ENCODE measurements at regions not wholly inside any gene's neighbourhood (a gene's known extent, or its start where the extent isn't known, plus 50 kb on each side); places are given as distances from the start of the nearest gene placed in this dataset.
A peak's percentile ranks its signal among the peaks of the same experiment; 100 is the strongest.
"Not testable (repeated sequence)": the region's sequence is repeated elsewhere in the genome, so short reads cannot be mapped to it uniquely, and the experiment has no call there.

- H3K9ac ChIP-seq (ENCODE audit: insufficient read depth, low read length, poor library complexity, severe bottlenecking); H3K4me1 Mint-ChIP-seq; H3K4me2 ChIP-seq (replicated peaks; ENCODE audit: extremely low read depth, low read length, poor library complexity, severe bottlenecking); H3K27me3 Mint-ChIP-seq (ENCODE audit: low read depth in 3 of 3); H3K4me3 ChIP-seq (replicated peaks in 1 of 3; ENCODE audit: low read depth in 2 of 3, low read length in 3 of 3); H4K20me1 ChIP-seq (ENCODE audit: insufficient read depth, low read length); H3K36me3 ChIP-seq (replicated peaks in 1 of 2; ENCODE audit: control insufficient read depth in 1 of 2, insufficient read depth in 2 of 2, low read length in 2 of 2); H3K4me3 Mint-ChIP-seq; H3K27ac ChIP-seq (ENCODE audit: low read depth in 1 of 2, low read length in 2 of 2); H3K36me3 Mint-ChIP-seq; H3K27ac Mint-ChIP-seq; H3K79me2 ChIP-seq (ENCODE audit: insufficient read depth, low read length); intact Hi-C loops (cut with micrococcal nuclease); H3K9me3 ChIP-seq (replicated peaks in 1 of 2; ENCODE audit: control insufficient read depth in 1 of 2, insufficient read depth in 1 of 2, low read length in 2 of 2); H3K4me1 ChIP-seq (ENCODE audit: control insufficient read depth in 1 of 2, insufficient read depth in 2 of 2, low read length in 2 of 2); DNase-seq; H3K9me3 Mint-ChIP-seq; H3K27me3 ChIP-seq (ENCODE audit: control insufficient read depth in 2 of 2, insufficient read depth in 2 of 2, low read length in 2 of 2); H2AFZ ChIP-seq (ENCODE audit: insufficient read depth, low read depth, low read length, poor library complexity, severe bottlenecking): not testable (repeated sequence)
- no CpG with 5 or more reads among the region's 17 CpGs for WGBS (ENCODE audit: insufficient coverage)
These were observed 389.4 kb downstream of the SPATA31A1 start for GRCh38 chr9:39744898-39745297.

- H3K4me3 ChIP-seq (replicated peaks in 1 of 3; ENCODE audit: low read depth in 2 of 3, low read length in 3 of 3); H3K36me3 Mint-ChIP-seq; H3K9me3 Mint-ChIP-seq; H3K27me3 ChIP-seq (ENCODE audit: control insufficient read depth in 2 of 2, insufficient read depth in 2 of 2, low read length in 2 of 2); H3K36me3 ChIP-seq (replicated peaks in 1 of 2; ENCODE audit: control insufficient read depth in 1 of 2, insufficient read depth in 2 of 2, low read length in 2 of 2); H3K4me1 ChIP-seq (ENCODE audit: control insufficient read depth in 1 of 2, insufficient read depth in 2 of 2, low read length in 2 of 2); H3K27me3 Mint-ChIP-seq (ENCODE audit: low read depth in 3 of 3); H3K27ac ChIP-seq (ENCODE audit: low read depth in 1 of 2, low read length in 2 of 2); DNase-seq; H3K79me2 ChIP-seq (ENCODE audit: insufficient read depth, low read length); H3K27ac Mint-ChIP-seq; H3K4me3 Mint-ChIP-seq; H3K9ac ChIP-seq (ENCODE audit: insufficient read depth, low read length, poor library complexity, severe bottlenecking); H3K9me3 ChIP-seq (replicated peaks in 1 of 2; ENCODE audit: control insufficient read depth in 1 of 2, insufficient read depth in 1 of 2, low read length in 2 of 2); H4K20me1 ChIP-seq (ENCODE audit: insufficient read depth, low read length); H3K4me1 Mint-ChIP-seq; H3K4me2 ChIP-seq (replicated peaks; ENCODE audit: extremely low read depth, low read length, poor library complexity, severe bottlenecking); intact Hi-C loops (cut with micrococcal nuclease); H2AFZ ChIP-seq (ENCODE audit: insufficient read depth, low read depth, low read length, poor library complexity, severe bottlenecking): not testable (repeated sequence)
- no CpG with 5 or more reads among the region's 4 CpGs for whole genome bisulfite sequencing (ENCODE audit: insufficient coverage)
These were observed 420.1 kb downstream of the SPATA31A1 start for GRCh38 chr9:39775570-39775969.

DNA sequence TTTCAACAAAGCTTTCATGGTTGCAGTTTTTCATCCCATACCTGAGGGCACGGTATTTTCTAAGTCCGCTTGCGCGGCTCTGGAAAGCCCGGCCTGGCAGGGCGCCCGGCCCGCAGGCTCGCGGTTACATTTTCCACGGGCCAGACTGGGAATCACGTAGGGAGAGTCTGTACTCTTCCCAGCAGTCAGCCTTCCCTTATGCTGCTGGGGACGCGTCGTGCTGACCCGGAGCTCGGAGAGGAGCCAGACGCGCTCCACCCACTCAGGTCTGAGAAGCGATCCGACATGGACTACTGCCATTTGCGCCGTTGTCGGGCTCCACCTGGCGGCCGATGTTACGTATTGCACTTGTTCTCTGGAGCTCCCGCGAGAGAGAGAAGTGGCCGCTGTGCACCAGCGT lies 435.9 kb downstream of the SPATA31A1 start:
- H3K9me3 ChIP-seq (replicated peaks in 1 of 2; ENCODE audit: control insufficient read depth in 1 of 2, insufficient read depth in 1 of 2, low read length in 2 of 2); H3K9me3 Mint-ChIP-seq; H2AFZ ChIP-seq (ENCODE audit: insufficient read depth, low read depth, low read length, poor library complexity, severe bottlenecking); H3K36me3 Mint-ChIP-seq; DNase-seq; H3K4me3 Mint-ChIP-seq; H3K9ac ChIP-seq (ENCODE audit: insufficient read depth, low read length, poor library complexity, severe bottlenecking); H3K4me2 ChIP-seq (replicated peaks; ENCODE audit: extremely low read depth, low read length, poor library complexity, severe bottlenecking); H3K4me1 Mint-ChIP-seq; H3K27ac ChIP-seq (ENCODE audit: low read depth in 1 of 2, low read length in 2 of 2); H3K79me2 ChIP-seq (ENCODE audit: insufficient read depth, low read length); H3K36me3 ChIP-seq (replicated peaks in 1 of 2; ENCODE audit: control insufficient read depth in 1 of 2, insufficient read depth in 2 of 2, low read length in 2 of 2); H3K4me3 ChIP-seq (replicated peaks in 1 of 3; ENCODE audit: low read depth in 2 of 3, low read length in 3 of 3); intact Hi-C loops (cut with micrococcal nuclease); H3K27me3 Mint-ChIP-seq (ENCODE audit: low read depth in 3 of 3); H3K4me1 ChIP-seq (ENCODE audit: control insufficient read depth in 1 of 2, insufficient read depth in 2 of 2, low read length in 2 of 2); H3K27me3 ChIP-seq (ENCODE audit: control insufficient read depth in 2 of 2, insufficient read depth in 2 of 2, low read length in 2 of 2); H3K27ac Mint-ChIP-seq; H4K20me1 ChIP-seq (ENCODE audit: insufficient read depth, low read length): not testable (repeated sequence)
- 0% methylated on average over 7 of the region's 31 CpGs for whole genome bisulfite sequencing (ENCODE audit: insufficient coverage)
- TF ChIP-seq, protein P1, sequence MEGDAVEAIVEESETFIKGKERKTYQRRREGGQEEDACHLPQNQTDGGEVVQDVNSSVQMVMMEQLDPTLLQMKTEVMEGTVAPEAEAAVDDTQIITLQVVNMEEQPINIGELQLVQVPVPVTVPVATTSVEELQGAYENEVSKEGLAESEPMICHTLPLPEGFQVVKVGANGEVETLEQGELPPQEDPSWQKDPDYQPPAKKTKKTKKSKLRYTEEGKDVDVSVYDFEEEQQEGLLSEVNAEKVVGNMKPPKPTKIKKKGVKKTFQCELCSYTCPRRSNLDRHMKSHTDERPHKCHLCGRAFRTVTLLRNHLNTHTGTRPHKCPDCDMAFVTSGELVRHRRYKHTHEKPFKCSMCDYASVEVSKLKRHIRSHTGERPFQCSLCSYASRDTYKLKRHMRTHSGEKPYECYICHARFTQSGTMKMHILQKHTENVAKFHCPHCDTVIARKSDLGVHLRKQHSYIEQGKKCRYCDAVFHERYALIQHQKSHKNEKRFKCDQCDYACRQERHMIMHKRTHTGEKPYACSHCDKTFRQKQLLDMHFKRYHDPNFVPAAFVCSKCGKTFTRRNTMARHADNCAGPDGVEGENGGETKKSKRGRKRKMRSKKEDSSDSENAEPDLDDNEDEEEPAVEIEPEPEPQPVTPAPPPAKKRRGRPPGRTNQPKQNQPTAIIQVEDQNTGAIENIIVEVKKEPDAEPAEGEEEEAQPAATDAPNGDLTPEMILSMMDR (IDR thresholded peaks at IDR 0.05) = peak; percentile 29

- H3K36me3 Mint-ChIP-seq; H3K4me1 ChIP-seq (ENCODE audit: control insufficient read depth in 1 of 2, insufficient read depth in 2 of 2, low read length in 2 of 2); H3K27me3 Mint-ChIP-seq (ENCODE audit: low read depth in 3 of 3); H3K4me3 ChIP-seq (replicated peaks in 1 of 3; ENCODE audit: low read depth in 2 of 3, low read length in 3 of 3); H4K20me1 ChIP-seq (ENCODE audit: insufficient read depth, low read length); H3K27ac ChIP-seq (ENCODE audit: low read depth in 1 of 2, low read length in 2 of 2); DNase-seq; H3K9ac ChIP-seq (ENCODE audit: insufficient read depth, low read length, poor library complexity, severe bottlenecking); H3K4me1 Mint-ChIP-seq; H3K9me3 ChIP-seq (replicated peaks in 1 of 2; ENCODE audit: control insufficient read depth in 1 of 2, insufficient read depth in 1 of 2, low read length in 2 of 2); H3K79me2 ChIP-seq (ENCODE audit: insufficient read depth, low read length); H3K4me3 Mint-ChIP-seq; H3K27me3 ChIP-seq (ENCODE audit: control insufficient read depth in 2 of 2, insufficient read depth in 2 of 2, low read length in 2 of 2); H3K36me3 ChIP-seq (replicated peaks in 1 of 2; ENCODE audit: control insufficient read depth in 1 of 2, insufficient read depth in 2 of 2, low read length in 2 of 2); H2AFZ ChIP-seq (ENCODE audit: insufficient read depth, low read depth, low read length, poor library complexity, severe bottlenecking); H3K9me3 Mint-ChIP-seq; intact Hi-C loops (cut with micrococcal nuclease); H3K27ac Mint-ChIP-seq; H3K4me2 ChIP-seq (replicated peaks; ENCODE audit: extremely low read depth, low read length, poor library complexity, severe bottlenecking): not testable (repeated sequence)
- no CpG with 5 or more reads among the region's 8 CpGs for WGBS (ENCODE audit: insufficient coverage)
These were observed 442.5 kb downstream of the SPATA31A1 start for GRCh38 chr9:39797935-39798334.

All from CD14-positive monocyte (primary cell).